ENCODE measurements at regions not wholly inside any gene's neighbourhood (a gene's known extent, or its start where the extent isn't known, plus 50 kb on each side); places are given as distances from the start of the nearest gene placed in this dataset.

DNA sequence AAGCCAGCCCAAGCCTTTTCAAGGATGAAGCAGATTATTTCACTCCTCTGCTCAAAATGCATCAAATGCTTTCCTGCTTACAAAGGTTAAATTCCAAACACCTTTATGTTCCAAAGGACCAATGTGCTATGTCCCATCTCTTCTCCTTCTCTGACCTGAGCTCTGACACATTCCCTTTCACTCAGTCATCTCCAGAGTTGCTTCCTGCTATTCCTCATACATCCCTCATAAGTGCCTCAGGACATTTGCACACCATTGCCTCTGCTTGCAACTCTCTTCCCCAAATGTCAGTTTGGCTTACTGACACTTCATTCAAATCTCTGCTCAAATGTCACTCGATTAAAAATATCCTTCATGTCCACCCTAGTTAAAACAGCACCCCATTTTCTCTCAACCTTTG is 53.3 kb upstream of the BMAL1 start (continued):
- TF ChIP-seq, protein P1, sequence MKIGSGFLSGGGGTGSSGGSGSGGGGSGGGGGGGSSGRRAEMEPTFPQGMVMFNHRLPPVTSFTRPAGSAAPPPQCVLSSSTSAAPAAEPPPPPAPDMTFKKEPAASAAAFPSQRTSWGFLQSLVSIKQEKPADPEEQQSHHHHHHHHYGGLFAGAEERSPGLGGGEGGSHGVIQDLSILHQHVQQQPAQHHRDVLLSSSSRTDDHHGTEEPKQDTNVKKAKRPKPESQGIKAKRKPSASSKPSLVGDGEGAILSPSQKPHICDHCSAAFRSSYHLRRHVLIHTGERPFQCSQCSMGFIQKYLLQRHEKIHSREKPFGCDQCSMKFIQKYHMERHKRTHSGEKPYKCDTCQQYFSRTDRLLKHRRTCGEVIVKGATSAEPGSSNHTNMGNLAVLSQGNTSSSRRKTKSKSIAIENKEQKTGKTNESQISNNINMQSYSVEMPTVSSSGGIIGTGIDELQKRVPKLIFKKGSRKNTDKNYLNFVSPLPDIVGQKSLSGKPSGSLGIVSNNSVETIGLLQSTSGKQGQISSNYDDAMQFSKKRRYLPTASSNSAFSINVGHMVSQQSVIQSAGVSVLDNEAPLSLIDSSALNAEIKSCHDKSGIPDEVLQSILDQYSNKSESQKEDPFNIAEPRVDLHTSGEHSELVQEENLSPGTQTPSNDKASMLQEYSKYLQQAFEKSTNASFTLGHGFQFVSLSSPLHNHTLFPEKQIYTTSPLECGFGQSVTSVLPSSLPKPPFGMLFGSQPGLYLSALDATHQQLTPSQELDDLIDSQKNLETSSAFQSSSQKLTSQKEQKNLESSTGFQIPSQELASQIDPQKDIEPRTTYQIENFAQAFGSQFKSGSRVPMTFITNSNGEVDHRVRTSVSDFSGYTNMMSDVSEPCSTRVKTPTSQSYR (CRISPR knock-in tag; IDR thresholded peaks at IDR 0.05): no peak
- TF ChIP-seq ZNF671 (CRISPR knock-in tag; IDR thresholded peaks at IDR 0.05): no peak
- no peak for TF ChIP-seq SOX15 (CRISPR knock-in tag; IDR thresholded peaks at IDR 0.05)
- TF ChIP-seq, protein P2, sequence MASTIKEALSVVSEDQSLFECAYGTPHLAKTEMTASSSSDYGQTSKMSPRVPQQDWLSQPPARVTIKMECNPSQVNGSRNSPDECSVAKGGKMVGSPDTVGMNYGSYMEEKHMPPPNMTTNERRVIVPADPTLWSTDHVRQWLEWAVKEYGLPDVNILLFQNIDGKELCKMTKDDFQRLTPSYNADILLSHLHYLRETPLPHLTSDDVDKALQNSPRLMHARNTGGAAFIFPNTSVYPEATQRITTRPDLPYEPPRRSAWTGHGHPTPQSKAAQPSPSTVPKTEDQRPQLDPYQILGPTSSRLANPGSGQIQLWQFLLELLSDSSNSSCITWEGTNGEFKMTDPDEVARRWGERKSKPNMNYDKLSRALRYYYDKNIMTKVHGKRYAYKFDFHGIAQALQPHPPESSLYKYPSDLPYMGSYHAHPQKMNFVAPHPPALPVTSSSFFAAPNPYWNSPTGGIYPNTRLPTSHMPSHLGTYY (CRISPR knock-in tag; IDR thresholded peaks at IDR 0.05): no peak
- TF ChIP-seq, protein P3, sequence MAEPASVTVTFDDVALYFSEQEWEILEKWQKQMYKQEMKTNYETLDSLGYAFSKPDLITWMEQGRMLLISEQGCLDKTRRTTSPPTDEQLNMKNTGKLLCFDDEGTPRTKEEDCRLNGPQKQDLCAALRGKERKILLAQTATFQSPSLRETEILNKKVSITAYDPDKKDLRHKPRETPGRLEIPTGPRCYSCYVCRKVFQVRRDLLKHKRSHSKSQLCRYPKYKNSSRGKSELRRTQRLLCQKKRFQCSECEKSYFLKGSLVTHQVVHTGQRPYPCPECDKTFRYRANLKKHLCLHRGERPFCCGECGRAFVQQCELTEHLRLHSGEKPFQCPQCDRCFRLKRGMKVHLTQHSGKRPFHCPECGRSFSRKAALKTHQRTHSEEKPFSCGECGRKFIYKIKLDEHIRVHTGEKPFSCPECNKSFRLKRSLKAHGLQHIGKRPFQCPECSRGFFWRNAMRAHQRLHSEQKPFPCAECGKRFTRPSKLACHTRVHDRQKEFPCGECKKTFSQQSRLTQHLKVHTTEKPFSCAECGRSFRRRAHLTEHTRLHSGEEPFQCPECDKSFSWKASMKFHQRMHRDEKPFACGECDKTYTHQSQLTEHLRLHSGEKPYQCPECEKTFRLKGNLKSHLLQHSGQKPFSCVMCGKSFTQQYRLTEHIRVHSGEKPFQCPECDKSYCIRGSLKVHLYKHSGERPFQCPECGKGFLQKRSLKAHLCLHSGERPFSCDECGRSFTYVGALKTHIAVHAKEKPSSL (CRISPR knock-in tag; conservative IDR thresholded peaks at IDR 0.05): no peak

DNA sequence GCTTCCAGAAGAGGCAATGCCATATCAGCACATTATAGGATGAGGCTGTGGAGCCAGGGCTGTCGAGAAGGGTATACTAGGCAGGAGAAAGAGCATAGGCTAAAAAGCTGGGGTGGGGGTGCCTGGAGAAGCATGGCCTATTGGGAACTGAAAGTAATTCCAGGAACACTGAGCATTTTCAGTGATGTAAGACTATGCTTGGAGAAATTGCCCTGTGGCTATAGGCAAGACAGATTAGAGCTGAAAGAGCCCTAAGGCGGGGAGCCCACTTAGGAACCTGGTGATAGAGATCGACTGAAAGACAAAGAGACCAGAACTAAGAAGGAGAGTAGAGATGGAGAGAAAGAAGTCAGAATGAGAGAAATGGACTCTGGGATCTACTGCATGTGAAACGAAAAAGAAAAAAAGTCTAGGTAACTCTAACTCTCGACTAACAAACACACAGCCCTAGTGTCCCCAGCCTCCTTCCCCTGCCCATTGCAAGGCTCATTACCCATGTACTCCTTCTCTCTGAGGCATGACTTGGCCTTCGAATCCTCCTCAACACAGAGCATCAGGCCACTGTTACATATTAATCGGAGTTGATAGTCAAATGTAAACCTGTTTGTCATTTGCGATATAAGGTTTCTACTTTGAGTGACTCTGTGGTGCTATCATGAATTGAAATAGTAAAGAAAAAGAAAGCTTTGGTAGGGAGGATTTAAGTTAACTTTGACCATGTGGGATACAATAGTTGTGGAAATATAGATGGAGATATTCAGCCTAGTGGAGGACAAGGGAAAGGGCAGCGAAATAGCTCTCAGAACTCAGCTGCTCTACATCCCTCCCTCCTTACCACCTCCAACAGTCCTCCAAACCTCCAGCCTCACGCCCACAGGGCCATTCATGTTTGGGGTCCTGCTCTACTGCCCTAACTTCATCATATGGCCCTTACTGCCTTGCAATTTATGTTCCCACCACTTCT is 52.3 kb upstream of the BMAL1 start:
- POLR2A ChIA-PET: no interaction called here
- Mint-ChIP-seq H3K27me3 (ENCODE audit: low read depth) (no peaks in the 10 kb centered on the region), H3K4me3 (no peak overlapping the region), H3K4me1 (no peaks in the 10 kb centered on the region), H3K36me3 (no peaks in the 10 kb centered on the region), H3K27ac (no peak overlapping the region), H3K9me3 (no peaks in the 10 kb centered on the region)
- ATAC-seq: no peak
- CTCF ChIA-PET: interaction anchor here (0.7 to 1.8 kb wide), 9 partner anchors 14 to 262 kb away, joined by 3 to 10 read pairs (median 4); no protein-coding TSS in a partner anchor
- no peak for DNase-seq (ENCODE audit: low spot score)
- TF ChIP-seq NFE2L1 (CRISPR knock-in tag; IDR thresholded peaks at IDR 0.05) (no peak), OVOL2 (CRISPR knock-in tag; IDR thresholded peaks at IDR 0.05; ENCODE audit: borderline replicate concordance) (no peak), NFATC4 (CRISPR knock-in tag; IDR thresholded peaks at IDR 0.05) (no peak), ZNF317 (CRISPR knock-in tag; IDR thresholded peaks at IDR 0.05; ENCODE audit: borderline replicate concordance, low read depth) (no peak), HMGA2 (CRISPR knock-in tag; IDR thresholded peaks at IDR 0.05) (no peak), GRHL2 (CRISPR knock-in tag; IDR thresholded peaks at IDR 0.05; ENCODE audit: insufficient replicate concordance, severe bottlenecking) (no peak)
- TF ChIP-seq, protein P4, sequence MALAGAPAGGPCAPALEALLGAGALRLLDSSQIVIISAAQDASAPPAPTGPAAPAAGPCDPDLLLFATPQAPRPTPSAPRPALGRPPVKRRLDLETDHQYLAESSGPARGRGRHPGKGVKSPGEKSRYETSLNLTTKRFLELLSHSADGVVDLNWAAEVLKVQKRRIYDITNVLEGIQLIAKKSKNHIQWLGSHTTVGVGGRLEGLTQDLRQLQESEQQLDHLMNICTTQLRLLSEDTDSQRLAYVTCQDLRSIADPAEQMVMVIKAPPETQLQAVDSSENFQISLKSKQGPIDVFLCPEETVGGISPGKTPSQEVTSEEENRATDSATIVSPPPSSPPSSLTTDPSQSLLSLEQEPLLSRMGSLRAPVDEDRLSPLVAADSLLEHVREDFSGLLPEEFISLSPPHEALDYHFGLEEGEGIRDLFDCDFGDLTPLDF (CRISPR knock-in tag; IDR thresholded peaks at IDR 0.05): no peak
- TF ChIP-seq, protein P5, sequence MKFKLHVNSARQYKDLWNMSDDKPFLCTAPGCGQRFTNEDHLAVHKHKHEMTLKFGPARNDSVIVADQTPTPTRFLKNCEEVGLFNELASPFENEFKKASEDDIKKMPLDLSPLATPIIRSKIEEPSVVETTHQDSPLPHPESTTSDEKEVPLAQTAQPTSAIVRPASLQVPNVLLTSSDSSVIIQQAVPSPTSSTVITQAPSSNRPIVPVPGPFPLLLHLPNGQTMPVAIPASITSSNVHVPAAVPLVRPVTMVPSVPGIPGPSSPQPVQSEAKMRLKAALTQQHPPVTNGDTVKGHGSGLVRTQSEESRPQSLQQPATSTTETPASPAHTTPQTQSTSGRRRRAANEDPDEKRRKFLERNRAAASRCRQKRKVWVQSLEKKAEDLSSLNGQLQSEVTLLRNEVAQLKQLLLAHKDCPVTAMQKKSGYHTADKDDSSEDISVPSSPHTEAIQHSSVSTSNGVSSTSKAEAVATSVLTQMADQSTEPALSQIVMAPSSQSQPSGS (CRISPR knock-in tag; IDR thresholded peaks at IDR 0.05; ENCODE audit: borderline replicate concordance, low read depth): no peak
